ENCODE measurements at regions not wholly inside any gene's neighbourhood (a gene's known extent, or its start where the extent isn't known, plus 50 kb on each side); places are given as distances from the start of the nearest gene placed in this dataset.

DNA sequence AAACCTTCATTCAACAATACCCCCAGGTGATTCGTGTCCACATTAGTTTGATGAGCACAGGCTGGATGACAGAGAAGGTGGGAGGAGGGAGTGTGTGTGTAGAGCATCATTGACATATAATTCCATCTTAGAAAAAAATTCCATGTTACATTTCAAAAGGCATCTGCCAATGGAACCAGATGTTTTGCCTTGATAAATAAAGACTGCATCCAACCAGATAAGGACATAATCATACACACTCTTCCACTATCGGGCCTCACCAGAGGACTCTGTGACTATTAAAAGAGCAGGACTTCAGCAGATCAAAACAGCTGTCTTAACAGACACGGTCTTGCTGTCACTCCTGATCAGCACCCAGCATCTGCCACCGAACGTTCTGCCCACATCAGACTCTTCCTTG, 96.4 kb upstream of the SPIN1 start:
- H3K27ac ChIP-seq (ENCODE audit: low read depth in 1 of 3, low read length in 2 of 3), result no peak overlapping the region
- 66 to 78% (median 69%) methylated on average over 5 of the region's 5 CpGs for WGBS, 3 donors
- no peak for DNase-seq
- H3K4me3 ChIP-seq (ENCODE audit: low read depth in 1 of 3, low read length in 3 of 3), result no peak overlapping the region
- H3K4me1 ChIP-seq (ENCODE audit: control insufficient read depth in 3 of 3, insufficient read depth in 2 of 3, low read depth in 1 of 3, low read length in 2 of 3), result peaks cover 0 to 1% (median 0%) of the 10 kb centered on the region in 3 donors
- no peaks in the 10 kb centered on the region for H3K9me3 ChIP-seq (ENCODE audit: control insufficient read depth in 2 of 2, insufficient read depth in 1 of 2, low read depth in 1 of 2, low read length in 1 of 2)
- FAIRE-seq, result no peak
- H3K27me3 ChIP-seq (ENCODE audit: control insufficient read depth in 3 of 3, insufficient read depth in 3 of 3, low read length in 3 of 3), result no peaks in the 10 kb centered on the region
- no peaks in the 10 kb centered on the region for H3K36me3 ChIP-seq (ENCODE audit: control insufficient read depth in 3 of 3, insufficient read depth in 2 of 3, low read depth in 1 of 3, low read length in 3 of 3)

DNA sequence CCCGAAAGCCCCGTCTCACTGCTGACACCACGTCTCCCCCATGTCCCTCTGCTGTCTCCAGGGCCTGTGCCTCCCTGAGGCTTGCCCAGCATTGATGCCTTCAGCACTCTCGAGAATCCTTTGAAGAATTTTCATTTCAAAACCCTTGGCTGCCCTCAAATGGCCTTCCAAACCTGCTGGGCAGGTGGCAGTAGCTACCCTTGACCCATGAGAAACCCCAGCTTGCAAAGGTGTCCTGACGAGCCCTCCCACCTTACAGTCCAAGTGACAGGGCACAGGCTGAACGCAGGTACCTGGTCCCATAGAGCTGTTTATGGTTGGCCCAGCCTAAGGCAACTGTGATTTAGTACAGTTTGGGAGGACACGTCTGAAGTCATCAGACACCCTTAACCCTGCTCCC, 97.2 kb upstream of the SPIN1 start:
- Histone ChIP-seq H3K4me1 (ENCODE audit: control insufficient read depth in 3 of 3, insufficient read depth in 2 of 3, low read depth in 1 of 3, low read length in 2 of 3) (peaks cover 0 to 5% (median 0%) of the 10 kb centered on the region in 3 donors), H3K9me3 (ENCODE audit: control insufficient read depth in 2 of 2, insufficient read depth in 1 of 2, low read depth in 1 of 2, low read length in 1 of 2) (no peaks in the 10 kb centered on the region), H3K4me3 (ENCODE audit: low read depth in 1 of 3, low read length in 3 of 3) (no peak overlapping the region), H3K27ac (ENCODE audit: low read depth in 1 of 3, low read length in 2 of 3) (no peak overlapping the region), H3K36me3 (ENCODE audit: control insufficient read depth in 3 of 3, insufficient read depth in 2 of 3, low read depth in 1 of 3, low read length in 3 of 3) (no peaks in the 10 kb centered on the region), H3K27me3 (ENCODE audit: control insufficient read depth in 3 of 3, insufficient read depth in 3 of 3, low read length in 3 of 3) (no peaks in the 10 kb centered on the region)
- DNase-seq, result no peak
- WGBS, 3 donors, result 87 to 91% (median 88%) methylated on average over 7 of the region's 7 CpGs
- FAIRE-seq, result no peak

DNA sequence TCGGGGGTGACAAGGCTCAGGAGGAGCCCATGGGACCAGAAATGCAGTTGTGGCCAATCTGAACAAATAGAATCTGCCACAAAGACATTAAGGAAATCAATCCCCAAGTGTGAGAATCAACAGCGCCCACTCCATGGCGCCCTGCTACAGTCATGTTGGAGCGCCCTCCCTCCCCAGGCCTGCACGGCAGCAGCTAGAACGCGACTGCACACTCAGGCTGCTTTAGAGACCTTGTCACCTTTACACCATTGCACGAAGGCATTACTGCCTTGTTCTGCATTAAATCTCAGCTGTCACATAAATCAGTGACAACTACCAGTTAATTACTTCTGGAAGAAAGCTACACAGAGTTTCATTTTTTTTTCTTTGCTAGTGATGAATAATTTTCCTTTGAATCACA, 98.7 kb upstream of the SPIN1 start:
- FAIRE-seq (no peak), DNase-seq (no peak)
- peaks cover 0 to 5% (median 0%) of the 10 kb centered on the region in 3 donors for H3K4me1 ChIP-seq (ENCODE audit: control insufficient read depth in 3 of 3, insufficient read depth in 2 of 3, low read depth in 1 of 3, low read length in 2 of 3)
- no peak overlapping the region for H3K27ac ChIP-seq (ENCODE audit: low read depth in 1 of 3, low read length in 2 of 3)
- no peaks in the 10 kb centered on the region for H3K27me3 ChIP-seq (ENCODE audit: control insufficient read depth in 3 of 3, insufficient read depth in 3 of 3, low read length in 3 of 3)
- H3K4me3 ChIP-seq (ENCODE audit: low read depth in 1 of 3, low read length in 3 of 3), result no peak overlapping the region
- H3K36me3 ChIP-seq (ENCODE audit: control insufficient read depth in 3 of 3, insufficient read depth in 2 of 3, low read depth in 1 of 3, low read length in 3 of 3), result no peaks in the 10 kb centered on the region
- WGBS, 3 donors, result 91 to 95% (median 94%) methylated on average over 8 of the region's 8 CpGs
- H3K9me3 ChIP-seq (ENCODE audit: control insufficient read depth in 2 of 2, insufficient read depth in 1 of 2, low read depth in 1 of 2, low read length in 1 of 2), result no peaks in the 10 kb centered on the region

DNA sequence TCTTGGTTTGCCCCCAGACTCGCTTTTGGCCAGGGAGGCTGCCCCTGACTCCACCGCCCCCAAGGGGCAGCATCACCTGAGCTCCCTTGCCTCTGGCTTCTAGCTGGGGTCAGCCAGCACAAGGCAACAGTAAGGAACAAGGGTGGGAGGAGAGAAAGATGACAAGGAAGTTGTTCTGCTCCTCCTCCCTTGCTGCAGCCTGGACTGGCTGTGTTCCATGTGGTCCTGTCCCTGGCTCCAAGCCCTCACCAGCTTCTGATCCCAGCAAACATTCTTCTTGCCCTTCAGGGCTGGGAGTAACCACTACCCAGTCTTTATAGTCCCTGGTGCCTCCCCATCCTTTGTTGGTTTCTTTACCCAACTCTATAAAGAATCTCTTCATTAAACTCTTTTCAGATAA, 100.3 kb upstream of the SPIN1 start:
- H3K4me3 ChIP-seq (ENCODE audit: low read depth in 1 of 3, low read length in 3 of 3), result no peak overlapping the region
- H3K27ac ChIP-seq (ENCODE audit: low read depth in 1 of 3, low read length in 2 of 3), result no peak overlapping the region
- no peaks in the 10 kb centered on the region for H3K27me3 ChIP-seq (ENCODE audit: control insufficient read depth in 3 of 3, insufficient read depth in 3 of 3, low read length in 3 of 3)
- DNase-seq (no peak), FAIRE-seq (no peak)
- H3K36me3 ChIP-seq (ENCODE audit: control insufficient read depth in 3 of 3, insufficient read depth in 2 of 3, low read depth in 1 of 3, low read length in 3 of 3), result no peaks in the 10 kb centered on the region
- peaks cover 0 to 8% of the 10 kb centered on the region in 2 donors for H3K9me3 ChIP-seq (ENCODE audit: control insufficient read depth in 2 of 2, insufficient read depth in 1 of 2, low read depth in 1 of 2, low read length in 1 of 2)
- WGBS, 3 donors, result 80 to 94% (median 91%) methylated on average over 2 of the region's 2 CpGs
- H3K4me1 ChIP-seq (ENCODE audit: control insufficient read depth in 3 of 3, insufficient read depth in 2 of 3, low read depth in 1 of 3, low read length in 2 of 3), result peaks cover 0 to 5% (median 0%) of the 10 kb centered on the region in 3 donors

DNA sequence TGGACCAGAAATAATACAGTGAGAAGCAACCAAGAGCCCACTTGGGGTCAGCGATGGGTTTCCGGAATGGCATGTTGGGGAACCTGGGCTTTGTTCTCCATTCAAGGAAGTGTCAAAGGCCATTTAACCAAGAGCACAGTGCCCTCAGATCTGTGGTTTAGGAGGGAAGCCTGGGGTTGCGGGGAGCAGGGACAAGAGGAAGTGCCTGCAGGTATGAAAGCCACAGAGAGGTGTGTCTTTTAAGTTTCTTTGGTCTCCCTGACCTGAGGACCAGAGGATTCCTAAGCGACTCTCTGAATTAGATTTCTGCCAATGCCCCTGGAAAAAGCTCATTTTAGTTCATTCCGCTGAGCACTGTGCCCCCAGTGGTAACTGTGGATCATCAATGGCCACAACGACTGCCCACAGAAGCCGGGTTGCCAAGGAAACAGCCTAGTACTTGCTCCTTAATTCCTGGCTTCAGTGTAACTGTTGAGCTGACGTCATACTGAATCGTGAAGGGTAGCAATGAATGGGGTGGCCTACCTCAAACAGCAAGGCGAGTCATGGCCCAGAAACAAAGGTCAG, 107.3 kb upstream of the SPIN1 start:
- FAIRE-seq (no peak), DNase-seq (no peak)
- 57 to 67% (median 60%) methylated on average over 10 of the region's 10 CpGs for WGBS, 3 donors
- no peaks in the 10 kb centered on the region for H3K4me1 ChIP-seq (ENCODE audit: control insufficient read depth in 3 of 3, insufficient read depth in 2 of 3, low read depth in 1 of 3, low read length in 2 of 3)
- H3K9me3 ChIP-seq (ENCODE audit: control insufficient read depth in 2 of 2, insufficient read depth in 1 of 2, low read depth in 1 of 2, low read length in 1 of 2), result peaks cover 0 to 9% of the 10 kb centered on the region in 2 donors
- no peaks in the 10 kb centered on the region for H3K36me3 ChIP-seq (ENCODE audit: control insufficient read depth in 3 of 3, insufficient read depth in 2 of 3, low read depth in 1 of 3, low read length in 3 of 3)
- no peak overlapping the region for H3K27ac ChIP-seq (ENCODE audit: low read depth in 1 of 3, low read length in 2 of 3)
- no peaks in the 10 kb centered on the region for H3K27me3 ChIP-seq (ENCODE audit: control insufficient read depth in 3 of 3, insufficient read depth in 3 of 3, low read length in 3 of 3)
- H3K4me3 ChIP-seq (ENCODE audit: low read depth in 1 of 3, low read length in 3 of 3), result no peak overlapping the region

- 76 to 89% (median 87%) methylated on average over 12 of the region's 12 CpGs for WGBS, 3 donors
- Histone ChIP-seq H3K4me1 (ENCODE audit: control insufficient read depth in 3 of 3, insufficient read depth in 2 of 3, low read depth in 1 of 3, low read length in 2 of 3) (no peaks in the 10 kb centered on the region), H3K27me3 (ENCODE audit: control insufficient read depth in 3 of 3, insufficient read depth in 3 of 3, low read length in 3 of 3) (no peaks in the 10 kb centered on the region), H3K4me3 (ENCODE audit: low read depth in 1 of 3, low read length in 3 of 3) (no peak overlapping the region), H3K36me3 (ENCODE audit: control insufficient read depth in 3 of 3, insufficient read depth in 2 of 3, low read depth in 1 of 3, low read length in 3 of 3) (no peaks in the 10 kb centered on the region), H3K27ac (ENCODE audit: low read depth in 1 of 3, low read length in 2 of 3) (no peak overlapping the region), H3K9me3 (ENCODE audit: control insufficient read depth in 2 of 2, insufficient read depth in 1 of 2, low read depth in 1 of 2, low read length in 1 of 2) (peaks cover 0 to 2% of the 10 kb centered on the region in 2 donors)
- DNase-seq (no peak), FAIRE-seq (no peak)
Measured at GRCh38 chr9:88278036-88278435, 110.2 kb upstream of the SPIN1 start.

- H3K27ac ChIP-seq (ENCODE audit: low read depth in 1 of 3, low read length in 2 of 3), result no peak overlapping the region
- H3K4me3 ChIP-seq (ENCODE audit: low read depth in 1 of 3, low read length in 3 of 3), result no peak overlapping the region
- no peaks in the 10 kb centered on the region for H3K27me3 ChIP-seq (ENCODE audit: control insufficient read depth in 3 of 3, insufficient read depth in 3 of 3, low read length in 3 of 3)
- WGBS, 3 donors, result 69 to 92% (median 80%) methylated on average over 2 of the region's 2 CpGs
- H3K36me3 ChIP-seq (ENCODE audit: control insufficient read depth in 3 of 3, insufficient read depth in 2 of 3, low read depth in 1 of 3, low read length in 3 of 3), result no peaks in the 10 kb centered on the region
- no peak for DNase-seq
- no peaks in the 10 kb centered on the region for H3K4me1 ChIP-seq (ENCODE audit: control insufficient read depth in 3 of 3, insufficient read depth in 2 of 3, low read depth in 1 of 3, low read length in 2 of 3)
- H3K9me3 ChIP-seq (ENCODE audit: control insufficient read depth in 2 of 2, insufficient read depth in 1 of 2, low read depth in 1 of 2, low read length in 1 of 2), result no peaks in the 10 kb centered on the region
- FAIRE-seq, result no peak
Measured at GRCh38 chr9:88274078-88274477, 114.2 kb upstream of the SPIN1 start.

DNA sequence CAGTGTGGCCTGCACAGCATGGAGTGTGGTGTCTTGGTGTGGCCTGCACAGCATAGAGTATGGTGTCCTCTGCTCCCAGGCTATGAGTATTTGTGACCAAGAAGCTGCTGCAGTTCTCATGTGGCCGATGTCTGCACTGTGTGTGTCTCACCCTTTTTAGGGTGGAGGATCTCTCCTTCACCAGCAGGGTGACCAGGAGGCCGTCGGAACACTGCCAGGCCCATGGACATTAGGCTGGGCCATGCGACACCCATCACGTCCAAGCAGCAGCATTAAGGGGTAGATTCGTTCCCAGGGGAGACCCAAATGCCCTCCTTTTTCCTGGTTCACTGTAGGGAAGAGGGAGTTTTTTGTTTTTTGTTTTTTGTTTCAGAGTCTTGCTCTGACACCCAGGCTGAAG, 115.3 kb upstream of the SPIN1 start:
- Histone ChIP-seq H3K36me3 (ENCODE audit: control insufficient read depth in 3 of 3, insufficient read depth in 2 of 3, low read depth in 1 of 3, low read length in 3 of 3) (no peaks in the 10 kb centered on the region), H3K27ac (ENCODE audit: low read depth in 1 of 3, low read length in 2 of 3) (no peak overlapping the region), H3K27me3 (ENCODE audit: control insufficient read depth in 3 of 3, insufficient read depth in 3 of 3, low read length in 3 of 3) (no peaks in the 10 kb centered on the region), H3K4me1 (ENCODE audit: control insufficient read depth in 3 of 3, insufficient read depth in 2 of 3, low read depth in 1 of 3, low read length in 2 of 3) (no peaks in the 10 kb centered on the region), H3K9me3 (ENCODE audit: control insufficient read depth in 2 of 2, insufficient read depth in 1 of 2, low read depth in 1 of 2, low read length in 1 of 2) (no peaks in the 10 kb centered on the region), H3K4me3 (ENCODE audit: low read depth in 1 of 3, low read length in 3 of 3) (no peak overlapping the region)
- no peak for DNase-seq
- FAIRE-seq, result no peak
- WGBS, 3 donors, result 89 to 94% (median 94%) methylated on average over 6 of the region's 6 CpGs

DNA sequence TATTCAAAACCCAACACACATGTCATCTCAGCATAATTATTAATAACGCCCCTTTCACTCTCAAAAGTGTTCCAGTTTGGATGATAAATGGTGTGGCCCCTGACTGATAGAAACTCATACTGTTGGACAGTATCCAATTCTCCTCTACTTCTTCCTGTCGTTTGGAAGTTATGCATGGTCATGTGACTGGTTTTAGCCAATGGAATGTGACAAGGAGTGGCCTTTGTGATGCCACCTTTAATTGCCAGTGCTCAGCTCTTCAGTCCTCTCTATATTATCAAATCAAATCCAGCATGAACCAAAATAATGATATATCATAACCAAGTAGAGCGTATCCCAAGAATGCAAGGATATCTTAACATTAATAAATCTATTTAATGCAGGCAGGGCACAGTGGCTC, 117.8 kb upstream of the SPIN1 start:
- no peaks in the 10 kb centered on the region for H3K36me3 ChIP-seq (ENCODE audit: control insufficient read depth in 3 of 3, insufficient read depth in 2 of 3, low read depth in 1 of 3, low read length in 3 of 3)
- no peaks in the 10 kb centered on the region for H3K27me3 ChIP-seq (ENCODE audit: control insufficient read depth in 3 of 3, insufficient read depth in 3 of 3, low read length in 3 of 3)
- no peaks in the 10 kb centered on the region for H3K4me1 ChIP-seq (ENCODE audit: control insufficient read depth in 3 of 3, insufficient read depth in 2 of 3, low read depth in 1 of 3, low read length in 2 of 3)
- no peaks in the 10 kb centered on the region for H3K9me3 ChIP-seq (ENCODE audit: control insufficient read depth in 2 of 2, insufficient read depth in 1 of 2, low read depth in 1 of 2, low read length in 1 of 2)
- DNase-seq (no peak), FAIRE-seq (no peak)
- no peak overlapping the region for H3K4me3 ChIP-seq (ENCODE audit: low read depth in 1 of 3, low read length in 3 of 3)
- WGBS, 3 donors, result 88 to 92% (median 90%) methylated on average over 3 of the region's 3 CpGs
- no peak overlapping the region for H3K27ac ChIP-seq (ENCODE audit: low read depth in 1 of 3, low read length in 2 of 3)

Data from small intestine (tissue), 7 donors.